Epithelial cell of esophagus (primary cell): ENCODE measurements at regions not wholly inside any gene's neighbourhood (a gene's known extent, or its start where the extent isn't known, plus 50 kb on each side); places are given as distances from the start of the nearest gene placed in this dataset.

ENCODE experiments used
- DNase-seq: peaks from one replicate; pipeline ENCODE4 v3.0.0; 2010; ENCODE audit warnings: low read depth
- H3K4me3 ChIP-seq: 2 replicates; pipeline ENCODE4 v1.5.1; 2011; ENCODE audit warnings: mild to moderate bottlenecking, low read length, control low read depth
- CTCF ChIP-seq: IDR thresholded peaks from 2 replicates; pipeline ENCODE4 v1.5.1; 2011; ENCODE audit warnings: low read depth, mild to moderate bottlenecking, low read length, control low read depth, inconsistent platforms; ENCODE audit not compliant: insufficient read depth; ENCODE audit errors: missing control alignments

GRCh38 chr1:58333511-58333910 is 213.0 kb downstream of the OMA1 start:
- no peak for DNase-seq
- TF ChIP-seq CTCF, result no peak
- no peak overlapping the region for H3K4me3 ChIP-seq

GRCh38 chr1:58331156-58331555 is 215.4 kb downstream of the OMA1 start:
- TF ChIP-seq CTCF, result no peak
- no peak for DNase-seq
- H3K4me3 ChIP-seq, result no peak overlapping the region

GRCh38 chr1:58325866-58326265 is 220.7 kb downstream of the OMA1 start:
- TF ChIP-seq CTCF, result no peak
- no peak overlapping the region for H3K4me3 ChIP-seq
- no peak for DNase-seq

GRCh38 chr1:58324558-58324957 is 222.0 kb downstream of the OMA1 start:
- no peak overlapping the region for H3K4me3 ChIP-seq
- DNase-seq, result no peak
- no peak for TF ChIP-seq CTCF

- TF ChIP-seq CTCF, result no peak
- no peak for DNase-seq
- no peak overlapping the region for H3K4me3 ChIP-seq
These were observed 228.1 kb downstream of the OMA1 start for GRCh38 chr1:58318157-58319005.

- no peak overlapping the region for H3K4me3 ChIP-seq
- no peak for DNase-seq
- TF ChIP-seq CTCF, result no peak
These were observed 228.8 kb downstream of the OMA1 start for GRCh38 chr1:58317694-58318093.

GRCh38 chr1:58317086-58317485 is 229.4 kb downstream of the OMA1 start:
- H3K4me3 ChIP-seq, result no peak overlapping the region
- no peak for TF ChIP-seq CTCF
- DNase-seq, result no peak
